ENCODE measurements at regions not wholly inside any gene's neighbourhood (a gene's known extent, or its start where the extent isn't known, plus 50 kb on each side); places are given as distances from the start of the nearest gene placed in this dataset.

- DNase-seq (ENCODE audit: low read depth in 2 of 2) = no peak
- no peak overlapping the region for H3K4me3 ChIP-seq (replicated peaks in 1 of 2; ENCODE audit: low read depth in 2 of 2, low read length in 2 of 2)
- no peak for TF ChIP-seq CTCF (IDR thresholded peaks at IDR 0.05; ENCODE audit: low read depth, low read length)
Measured at GRCh38 chr18:60646725-60647124, 274.1 kb upstream of the MC4R start.

GRCh38 chr18:60649107-60649506, 276.5 kb upstream of the MC4R start:
- H3K4me3 ChIP-seq (replicated peaks in 1 of 2; ENCODE audit: low read depth in 2 of 2, low read length in 2 of 2) = no peak overlapping the region
- DNase-seq (ENCODE audit: low read depth in 2 of 2) = no peak
- no peak for TF ChIP-seq CTCF (IDR thresholded peaks at IDR 0.05; ENCODE audit: low read depth, low read length)

GRCh38 chr18:60649842-60650536, 277.4 kb upstream of the MC4R start:
- no peak for TF ChIP-seq CTCF (IDR thresholded peaks at IDR 0.05; ENCODE audit: low read depth, low read length)
- H3K4me3 ChIP-seq (replicated peaks in 1 of 2; ENCODE audit: low read depth in 2 of 2, low read length in 2 of 2) = no peak overlapping the region
- DNase-seq (ENCODE audit: low read depth in 2 of 2) = no peak

GRCh38 chr18:60654298-60654697, 281.7 kb upstream of the MC4R start:
- TF ChIP-seq CTCF (IDR thresholded peaks at IDR 0.05; ENCODE audit: low read depth, low read length) = no peak
- no peak for DNase-seq (ENCODE audit: low read depth in 2 of 2)
- no peak overlapping the region for H3K4me3 ChIP-seq (replicated peaks in 1 of 2; ENCODE audit: low read depth in 2 of 2, low read length in 2 of 2)

GRCh38 chr18:60656553-60656952, 284.0 kb upstream of the MC4R start:
- DNase-seq (ENCODE audit: low read depth in 2 of 2) = no peak
- no peak for TF ChIP-seq CTCF (IDR thresholded peaks at IDR 0.05; ENCODE audit: low read depth, low read length)
- H3K4me3 ChIP-seq (replicated peaks in 1 of 2; ENCODE audit: low read depth in 2 of 2, low read length in 2 of 2) = no peak overlapping the region

GRCh38 chr18:60662491-60662890, 289.9 kb upstream of the MC4R start:
- H3K4me3 ChIP-seq (replicated peaks in 1 of 2; ENCODE audit: low read depth in 2 of 2, low read length in 2 of 2) = no peak overlapping the region
- no peak for TF ChIP-seq CTCF (IDR thresholded peaks at IDR 0.05; ENCODE audit: low read depth, low read length)
- no peak for DNase-seq (ENCODE audit: low read depth in 2 of 2)

Data from cardiac fibroblast (primary cell).